CD14-positive monocyte (primary cell): ENCODE measurements at regions not wholly inside any gene's neighbourhood (a gene's known extent, or its start where the extent isn't known, plus 50 kb on each side); places are given as distances from the start of the nearest gene placed in this dataset.

Experiments used
- DNase-seq, 3 donors: peaks; one replicate each; pipeline ENCODE4 v3.0.0-alpha.2; 2011 to 2022
- H2AFZ ChIP-seq: 2 replicates; pipeline ENCODE4 v1.6.0; 2012; ENCODE audit warnings: mild to moderate bottlenecking, low read depth, low read length, inconsistent platforms; ENCODE audit not compliant: insufficient read depth, poor library complexity, severe bottlenecking
- H3K27ac ChIP-seq, 2 donors: 1 replicate in 1 of 2; 2 replicates in 1 of 2; pipeline ENCODE4 v1.5.1; 2012 to 2013; ENCODE audit warnings: low read length in 2 of 2, control low read depth in 1 of 2, inconsistent platforms in 1 of 2, low read depth in 1 of 2, mild to moderate bottlenecking in 1 of 2
- H3K27me3 ChIP-seq, 2 donors: one replicate each; pipeline versions ENCODE4 v1.6.0 to v1.6.1; 2011 to 2013; ENCODE audit warnings: low read length in 2 of 2; ENCODE audit not compliant: control insufficient read depth in 2 of 2, insufficient read depth in 2 of 2
- H3K36me3 ChIP-seq, 2 donors: replicated peaks in 1 of 2; 1 replicate in 1 of 2; 2 replicates in 1 of 2; pipeline versions ENCODE4 v1.5.1 to v1.6.1; 2012 to 2013; ENCODE audit warnings: low read length in 2 of 2, control low read depth in 1 of 2, inconsistent platforms in 1 of 2, mild to moderate bottlenecking in 1 of 2; ENCODE audit not compliant: insufficient read depth in 2 of 2, control insufficient read depth in 1 of 2
- H3K4me1 ChIP-seq, 2 donors: 1 replicate in 1 of 2; 2 replicates in 1 of 2; pipeline versions ENCODE4 v1.5.1 to v1.6.1; 2012 to 2013; ENCODE audit warnings: low read length in 2 of 2, control low read depth in 1 of 2, inconsistent platforms in 1 of 2, mild to moderate bottlenecking in 1 of 2, moderate library complexity in 1 of 2; ENCODE audit not compliant: insufficient read depth in 2 of 2, control insufficient read depth in 1 of 2
- H3K4me2 ChIP-seq: replicated peaks from 2 replicates; pipeline ENCODE3; 2012; ENCODE audit warnings: low read length, moderate library complexity, mild to moderate bottlenecking; ENCODE audit not compliant: poor library complexity, severe bottlenecking; ENCODE audit errors: extremely low read depth
- H3K4me3 ChIP-seq, 3 experiments: fragments of 200-600 bp in 1 of 3; sonication (generic) in 1 of 3; replicated peaks in 1 of 3; 1 replicate in 2 of 3; 2 replicates in 1 of 3; pipeline ENCODE4 v1.5.1; 2011 to 2013; ENCODE audit warnings: low read length in 3 of 3, mild to moderate bottlenecking in 3 of 3, control low read depth in 2 of 3, low read depth in 2 of 3, inconsistent platforms in 1 of 3, moderate library complexity in 1 of 3
- H3K79me2 ChIP-seq: 2 replicates; pipeline ENCODE4 v1.6.0; 2012; ENCODE audit warnings: mild to moderate bottlenecking, control low read depth, inconsistent platforms, low read length, moderate library complexity; ENCODE audit not compliant: insufficient read depth
- H3K9ac ChIP-seq: 2 replicates; pipeline ENCODE4 v1.6.0; 2017; ENCODE audit warnings: low read length, mild to moderate bottlenecking; ENCODE audit not compliant: insufficient read depth, poor library complexity, severe bottlenecking
- H3K9me3 ChIP-seq, 2 donors: replicated peaks in 1 of 2; 1 replicate in 1 of 2; 2 replicates in 1 of 2; pipeline versions ENCODE4 v1.5.1 to v1.6.1; 2012 to 2013; ENCODE audit warnings: low read length in 2 of 2, control low read depth in 1 of 2; ENCODE audit not compliant: control insufficient read depth in 1 of 2, insufficient read depth in 1 of 2
- H4K20me1 ChIP-seq: 2 replicates; pipeline ENCODE4 v1.6.0; 2012; ENCODE audit warnings: mild to moderate bottlenecking, low read length, control low read depth, moderate library complexity; ENCODE audit not compliant: insufficient read depth
- H3K27ac Mint-ChIP-seq, 7 donors: one replicate each; pipeline ENCODE4 v1.8.0; 2020; ENCODE audit warnings: mild to moderate bottlenecking in 7 of 7, mixed read lengths in 7 of 7, moderate library complexity in 6 of 7, inconsistent platforms in 2 of 7
- H3K27me3 Mint-ChIP-seq, 3 donors: one replicate each; pipeline ENCODE4 v1.8.0; 2021 to 2022; ENCODE audit warnings: low read depth in 3 of 3, mild to moderate bottlenecking in 3 of 3, mixed read lengths in 3 of 3, moderate library complexity in 3 of 3, inconsistent platforms in 1 of 3
- H3K36me3 Mint-ChIP-seq, 2 donors: one replicate each; pipeline ENCODE4 v1.8.0; 2020; ENCODE audit warnings: mixed read lengths in 2 of 2, inconsistent platforms in 1 of 2, mild to moderate bottlenecking in 1 of 2
- H3K4me1 Mint-ChIP-seq: one replicate; pipeline ENCODE4 v1.8.0; 2020; ENCODE audit warnings: mild to moderate bottlenecking, mixed read lengths
- H3K4me3 Mint-ChIP-seq, 2 donors: one replicate each; pipeline ENCODE4 v1.8.0; 2020; ENCODE audit warnings: mild to moderate bottlenecking in 2 of 2, mixed read lengths in 2 of 2, moderate library complexity in 1 of 2
- H3K9me3 Mint-ChIP-seq, 7 donors: one replicate each; pipeline ENCODE4 v1.8.0; 2020 to 2022; ENCODE audit warnings: mixed read lengths in 7 of 7, mild to moderate bottlenecking in 6 of 7, moderate library complexity in 6 of 7, inconsistent platforms in 2 of 7
- WGBS: methylation state at CpG from one replicate; pipeline ENCODE4 v1.1.5; 2013; ENCODE audit warnings: missing lambda C conversion rate; ENCODE audit not compliant: insufficient coverage; 5-methylcytosine and 5-hydroxymethylcytosine counted together
- intact Hi-C, 2 donors: fragments of 100-400 bp; cut with micrococcal nuclease; formaldehyde crosslinking; loops; one replicate each; pipeline versions ENCODE4 v1.15.0 to v1.15.1; 2023
- TF ChIP-seq, protein P1 (sequence below): fragments of 200-600 bp; IDR thresholded peaks from one replicate; pipeline ENCODE4 v1.8.0; 2022; ENCODE audit warnings: antibody characterized with exemption, mild to moderate bottlenecking

DNA sequence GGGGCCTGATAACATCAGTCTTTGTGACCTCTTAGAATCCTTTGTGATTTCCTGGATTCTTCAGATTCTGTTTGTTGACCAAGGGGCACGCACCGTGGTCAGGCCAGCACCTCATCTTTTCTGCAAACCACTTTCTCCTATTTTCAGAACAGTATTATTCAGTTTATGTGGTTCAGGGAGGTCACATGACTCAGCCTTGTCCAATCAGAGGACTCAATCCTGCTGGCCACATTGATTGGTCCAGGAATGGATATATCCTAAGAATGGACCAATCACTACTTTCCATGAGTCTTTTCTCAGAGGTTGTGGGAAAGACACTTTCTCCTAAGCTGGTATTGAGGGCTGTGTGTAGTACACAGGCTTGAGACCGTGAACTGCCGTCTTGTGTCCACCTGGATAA, 123.1 kb upstream of the EEF2KMT start:
- Histone ChIP-seq H3K4me2 (no peak overlapping the region), H3K9me3 (peaks cover 0 to 4% of the 10 kb centered on the region in 2 donors), H3K4me3 (no peak overlapping the region), H3K27ac (no peak overlapping the region), H3K9ac (no peak overlapping the region), H3K4me1 (no peaks in the 10 kb centered on the region), H4K20me1 (no peaks in the 10 kb centered on the region), H3K36me3 (no peaks in the 10 kb centered on the region), H2AFZ (no peak overlapping the region), H3K27me3 (no peaks in the 10 kb centered on the region), H3K79me2 (no peaks in the 10 kb centered on the region)
- no peak for DNase-seq
- Mint-ChIP-seq H3K27ac (no peak overlapping the region), H3K36me3 (no peaks in the 10 kb centered on the region), H3K4me3 (no peak overlapping the region), H3K9me3 (peaks cover 0 to 12% (median 8%) of the 10 kb centered on the region in 7 donors), H3K27me3 (peaks cover 2 to 6% (median 5%) of the 10 kb centered on the region in 3 donors), H3K4me1 (no peaks in the 10 kb centered on the region)
- intact Hi-C loops: no loop called here
- WGBS: 100% methylated on average over 2 of the region's 4 CpGs
- TF ChIP-seq, protein P1, sequence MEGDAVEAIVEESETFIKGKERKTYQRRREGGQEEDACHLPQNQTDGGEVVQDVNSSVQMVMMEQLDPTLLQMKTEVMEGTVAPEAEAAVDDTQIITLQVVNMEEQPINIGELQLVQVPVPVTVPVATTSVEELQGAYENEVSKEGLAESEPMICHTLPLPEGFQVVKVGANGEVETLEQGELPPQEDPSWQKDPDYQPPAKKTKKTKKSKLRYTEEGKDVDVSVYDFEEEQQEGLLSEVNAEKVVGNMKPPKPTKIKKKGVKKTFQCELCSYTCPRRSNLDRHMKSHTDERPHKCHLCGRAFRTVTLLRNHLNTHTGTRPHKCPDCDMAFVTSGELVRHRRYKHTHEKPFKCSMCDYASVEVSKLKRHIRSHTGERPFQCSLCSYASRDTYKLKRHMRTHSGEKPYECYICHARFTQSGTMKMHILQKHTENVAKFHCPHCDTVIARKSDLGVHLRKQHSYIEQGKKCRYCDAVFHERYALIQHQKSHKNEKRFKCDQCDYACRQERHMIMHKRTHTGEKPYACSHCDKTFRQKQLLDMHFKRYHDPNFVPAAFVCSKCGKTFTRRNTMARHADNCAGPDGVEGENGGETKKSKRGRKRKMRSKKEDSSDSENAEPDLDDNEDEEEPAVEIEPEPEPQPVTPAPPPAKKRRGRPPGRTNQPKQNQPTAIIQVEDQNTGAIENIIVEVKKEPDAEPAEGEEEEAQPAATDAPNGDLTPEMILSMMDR: no peak

DNA sequence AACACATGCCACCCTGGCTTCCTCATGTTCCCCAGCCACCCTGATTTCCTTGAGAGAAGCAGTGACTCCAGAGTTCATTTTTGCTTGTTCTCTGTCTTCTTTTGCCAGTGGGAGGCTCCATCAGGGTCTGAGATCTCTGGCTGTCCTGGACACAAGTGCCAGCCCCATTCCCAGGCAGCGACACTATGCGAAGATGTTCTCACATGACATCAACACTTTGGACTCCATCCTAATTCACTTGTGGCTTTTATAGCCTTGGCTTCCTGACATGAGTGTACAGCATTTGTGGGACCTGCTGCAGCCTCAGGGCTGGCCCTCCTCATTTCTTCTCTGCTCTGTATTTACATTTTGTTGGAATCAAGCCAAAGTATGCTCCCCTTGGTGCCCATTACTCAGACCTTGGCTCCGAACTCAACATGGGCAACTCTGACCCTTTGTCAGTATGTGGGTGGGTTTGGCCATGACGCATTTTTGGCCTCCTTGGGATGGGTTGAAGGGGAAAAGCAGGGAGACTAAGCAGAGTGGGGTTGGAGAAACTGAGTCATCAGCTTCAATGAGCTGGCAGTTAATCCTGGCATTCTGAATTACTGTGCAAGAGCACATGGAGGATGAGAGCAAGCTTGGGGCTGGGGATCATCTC, 119.0 kb upstream of the EEF2KMT start:
- Mint-ChIP-seq H3K36me3 (no peaks in the 10 kb centered on the region), H3K27ac (no peak overlapping the region), H3K4me3 (no peak overlapping the region), H3K9me3 (peaks cover 5 to 16% (median 11%) of the 10 kb centered on the region in 7 donors), H3K4me1 (no peaks in the 10 kb centered on the region), H3K27me3 (peaks cover 9 to 20% (median 12%) of the 10 kb centered on the region in 3 donors)
- DNase-seq: no peak
- Histone ChIP-seq H4K20me1 (no peaks in the 10 kb centered on the region), H3K4me3 (no peak overlapping the region), H3K4me1 (no peaks in the 10 kb centered on the region), H3K4me2 (no peak overlapping the region), H3K9me3 (peaks cover 0 to 9% of the 10 kb centered on the region in 2 donors), H3K27ac (no peak overlapping the region), H2AFZ (no peak overlapping the region), H3K9ac (no peak overlapping the region), H3K36me3 (no peaks in the 10 kb centered on the region), H3K27me3 (no peaks in the 10 kb centered on the region), H3K79me2 (no peaks in the 10 kb centered on the region)
- intact Hi-C loops: no loop called here
- TF ChIP-seq, protein P1: no peak
- 86% methylated on average over 3 of the region's 4 CpGs for whole genome bisulfite sequencing
